Glutamatergic neuron (in vitro differentiated cells): ENCODE measurements at regions not wholly inside any gene's neighbourhood (a gene's known extent, or its start where the extent isn't known, plus 50 kb on each side); places are given as distances from the start of the nearest gene placed in this dataset.
A peak's percentile ranks its signal among the peaks of the same experiment; 100 is the strongest.

Experiments
- DNase-seq: peaks from one replicate; pipeline ENCODE4 v3.0.0; 2022
- H3K27ac Mint-ChIP-seq: one replicate; pipeline ENCODE4 v1.8.0; 2020; ENCODE audit warnings: mild to moderate bottlenecking, mixed read lengths, inconsistent platforms; ENCODE audit not compliant: unreplicated experiment
- H3K27me3 Mint-ChIP-seq: one replicate; pipeline ENCODE4 v1.8.0; 2020; ENCODE audit warnings: mild to moderate bottlenecking, moderate library complexity, mixed read lengths, inconsistent platforms; ENCODE audit not compliant: unreplicated experiment
- H3K36me3 Mint-ChIP-seq: one replicate; pipeline ENCODE4 v1.8.0; 2020; ENCODE audit warnings: mild to moderate bottlenecking, mixed read lengths, inconsistent platforms; ENCODE audit not compliant: unreplicated experiment
- H3K4me1 Mint-ChIP-seq: one replicate; pipeline ENCODE4 v1.8.0; 2020; ENCODE audit warnings: mild to moderate bottlenecking, low read depth, mixed read lengths, inconsistent platforms; ENCODE audit not compliant: unreplicated experiment
- H3K4me3 Mint-ChIP-seq: one replicate; pipeline ENCODE4 v1.8.0; 2020; ENCODE audit warnings: mild to moderate bottlenecking, mixed read lengths, inconsistent platforms; ENCODE audit not compliant: unreplicated experiment
- H3K9me3 Mint-ChIP-seq: one replicate; pipeline ENCODE4 v1.8.0; 2020; ENCODE audit warnings: mild to moderate bottlenecking, moderate library complexity, mixed read lengths, inconsistent platforms; ENCODE audit not compliant: unreplicated experiment
- CTCF ChIP-seq: fragments of 200-600 bp; sonication (generic); IDR thresholded peaks from one replicate; pipeline ENCODE4 v1.5.0; 2021; ENCODE audit not compliant: partially characterized antibody, unreplicated experiment

DNA sequence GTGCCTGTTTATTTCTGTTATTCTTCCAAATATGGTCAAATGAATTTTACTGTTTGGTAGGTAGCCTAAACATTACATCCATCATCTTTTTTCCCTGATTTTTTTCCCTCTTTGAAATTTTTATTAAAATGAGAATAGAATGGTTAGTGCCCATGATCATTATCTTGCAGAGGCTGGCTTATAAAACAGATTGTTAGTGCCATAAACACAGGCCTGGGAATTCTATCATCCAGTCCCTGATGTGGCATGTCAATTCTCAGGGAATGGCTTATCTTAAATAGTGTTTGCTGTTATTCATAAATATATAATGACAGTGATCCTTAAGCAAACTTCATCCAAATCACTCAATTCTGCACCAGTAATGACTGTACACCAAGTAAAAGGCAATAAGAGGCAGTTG lies 207.3 kb downstream of the TUSC7 start:
- TF ChIP-seq CTCF = no peak
- Mint-ChIP-seq H3K27ac (no peak overlapping the region), H3K4me3 (no peak overlapping the region), H3K27me3 (no peaks in the 10 kb centered on the region), H3K36me3 (no peaks in the 10 kb centered on the region), H3K9me3 (no peaks in the 10 kb centered on the region), H3K4me1 (no peaks in the 10 kb centered on the region)
- no peak for DNase-seq

DNA sequence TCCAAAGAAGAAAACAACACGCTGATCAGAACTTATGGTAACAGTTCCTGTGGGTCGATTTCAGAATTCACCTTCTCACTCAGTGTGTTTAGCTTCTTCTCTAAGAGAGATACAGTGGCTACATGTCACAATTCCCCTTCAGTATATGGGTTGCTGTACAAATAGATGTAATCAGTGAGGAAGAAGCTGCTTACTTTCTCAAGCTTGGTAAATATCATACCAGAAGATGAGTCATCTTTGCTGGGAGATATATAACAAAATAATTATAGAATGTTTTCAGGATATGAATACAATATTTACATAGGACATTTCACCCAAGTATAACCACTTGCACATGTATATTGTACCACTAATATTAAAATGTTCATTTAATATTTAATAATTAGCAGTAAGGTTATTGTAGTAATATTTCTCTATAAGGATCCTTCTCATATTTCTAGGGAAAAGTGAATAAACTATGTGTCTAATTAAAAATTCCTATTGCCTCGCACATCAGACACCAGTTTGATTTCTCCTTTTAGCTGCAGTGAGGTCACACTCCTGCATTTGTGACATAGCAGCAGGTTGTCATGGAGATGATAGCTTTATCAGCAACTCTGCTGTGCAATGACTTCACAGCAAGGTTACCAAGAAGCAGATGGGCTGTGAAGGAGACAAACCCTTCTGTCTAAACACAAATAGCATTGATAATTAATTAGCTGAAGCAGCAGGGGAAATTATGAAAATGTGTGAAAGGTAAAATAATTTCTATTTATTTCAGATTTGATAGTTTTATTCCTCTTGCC lies 211.4 kb downstream of the TUSC7 start:
- peaks cover 4% of the 10 kb centered on the region for H3K9me3 Mint-ChIP-seq
- DNase-seq = no peak

DNA sequence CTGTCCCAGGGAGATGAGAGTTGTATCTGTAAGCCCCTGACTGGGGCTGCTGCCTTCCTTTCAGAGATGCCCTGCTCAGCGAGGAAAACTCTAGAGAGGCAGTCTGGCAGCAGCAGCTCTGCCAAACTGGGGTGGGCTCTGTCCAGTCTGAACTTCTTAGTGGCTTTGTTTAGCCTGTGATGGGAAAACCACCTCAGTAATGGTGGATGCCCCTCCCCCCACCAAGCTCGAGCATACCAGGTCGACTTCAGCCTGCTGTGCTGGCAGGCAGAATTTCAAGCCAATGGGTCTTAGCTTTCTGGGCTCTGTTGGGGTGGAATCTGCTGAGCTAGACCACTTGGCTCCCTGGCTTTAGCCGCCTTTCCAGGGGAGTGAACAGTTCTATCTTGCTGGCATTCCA lies 218.3 kb downstream of the TUSC7 start:
- TF ChIP-seq CTCF = no peak
- Mint-ChIP-seq H3K4me3 (no peak overlapping the region), H3K9me3 (peaks cover 7% of the 10 kb centered on the region), H3K36me3 (peaks cover 10% of the 10 kb centered on the region), H3K27ac (no peak overlapping the region), H3K4me1 (peaks cover 14% of the 10 kb centered on the region), H3K27me3 (peaks cover 7% of the 10 kb centered on the region)
- DNase-seq = no peak

More for the DNA sequence above, 211.4 kb downstream of the TUSC7 start:
- peaks cover 6% of the 10 kb centered on the region for H3K27me3 Mint-ChIP-seq
- no peak for TF ChIP-seq CTCF
- H3K4me3 Mint-ChIP-seq = no peak overlapping the region
- no peaks in the 10 kb centered on the region for H3K4me1 Mint-ChIP-seq
- peaks cover 8% of the 10 kb centered on the region for H3K36me3 Mint-ChIP-seq
- H3K27ac Mint-ChIP-seq = peak overlapping the region; percentile 64

DNA sequence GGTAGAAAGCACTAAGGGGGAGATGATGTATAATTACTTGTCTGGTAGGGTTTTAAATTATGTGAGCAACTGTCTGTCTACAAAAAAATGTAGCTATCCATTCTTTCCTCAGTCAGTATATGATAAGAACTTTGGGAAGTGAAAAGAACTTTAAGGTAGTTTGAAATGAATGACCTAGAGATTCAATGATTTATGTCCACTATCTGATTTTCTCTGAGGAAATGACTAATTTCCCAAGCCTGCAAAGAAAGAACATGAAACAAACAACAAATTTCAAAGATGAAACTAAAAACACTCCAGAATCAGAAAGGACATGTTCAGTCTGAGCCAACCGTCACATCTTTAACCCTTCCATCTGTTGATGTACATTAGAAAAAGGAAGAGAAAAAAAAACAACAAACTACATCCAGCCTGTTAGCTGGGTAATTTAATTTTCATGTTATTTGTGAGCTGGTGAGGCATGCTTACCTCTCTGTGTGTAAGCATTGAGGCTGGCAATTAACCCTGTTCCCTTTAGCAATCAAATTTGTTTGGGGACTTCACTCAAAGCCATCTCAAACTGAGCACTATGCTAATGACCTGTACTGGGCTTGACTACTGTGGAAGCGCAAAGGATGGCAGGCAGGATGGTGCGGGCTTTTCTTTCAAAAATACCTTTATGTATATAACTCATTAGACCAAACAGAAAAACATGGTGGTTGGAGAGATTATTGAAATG lies 220.1 kb downstream of the TUSC7 start:
- H3K4me3 Mint-ChIP-seq = peak overlapping the region; percentile 28
- peak overlapping the region; percentile 65 for H3K27ac Mint-ChIP-seq
- no peak for TF ChIP-seq CTCF
- peaks cover 6% of the 10 kb centered on the region for H3K36me3 Mint-ChIP-seq
- peaks cover 14% of the 10 kb centered on the region for H3K4me1 Mint-ChIP-seq
- H3K9me3 Mint-ChIP-seq = peaks cover 5% of the 10 kb centered on the region
- H3K27me3 Mint-ChIP-seq = peaks cover 6% of the 10 kb centered on the region
- no peak for DNase-seq

DNA sequence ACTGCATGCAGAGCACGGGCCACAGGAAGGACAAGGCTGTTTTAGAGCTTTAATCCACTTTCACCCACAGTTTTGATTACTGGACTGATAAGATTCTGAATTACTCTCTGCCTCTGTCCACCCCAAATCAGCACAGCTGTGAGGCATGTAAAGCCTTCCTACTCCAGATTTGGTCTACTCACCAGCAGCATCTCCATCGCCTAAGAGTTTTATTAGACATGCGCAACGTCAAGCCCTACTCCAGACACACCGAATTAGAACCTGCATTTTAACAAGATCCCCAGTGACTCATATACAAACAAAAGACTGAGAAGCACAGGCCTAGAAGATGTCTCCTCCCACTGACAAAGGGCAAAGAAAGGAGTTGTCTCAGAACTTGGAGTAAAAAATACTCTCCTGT lies 221.2 kb downstream of the TUSC7 start:
- no peak overlapping the region for H3K4me3 Mint-ChIP-seq
- H3K27me3 Mint-ChIP-seq = peaks cover 6% of the 10 kb centered on the region
- H3K9me3 Mint-ChIP-seq = peaks cover 4% of the 10 kb centered on the region
- H3K36me3 Mint-ChIP-seq = peaks cover 6% of the 10 kb centered on the region
- no peak for TF ChIP-seq CTCF
- H3K27ac Mint-ChIP-seq = peak overlapping the region; percentile 36
- DNase-seq = no peak
- peaks cover 14% of the 10 kb centered on the region for H3K4me1 Mint-ChIP-seq
